SIG-M5 treated with dmso at 0.1 percent for 504 hours (cell line): ENCODE measurements at regions not wholly inside any gene's neighbourhood (a gene's known extent, or its start where the extent isn't known, plus 50 kb on each side); places are given as distances from the start of the nearest gene placed in this dataset.

Experiments
- DNase-seq: peaks from one replicate; lab custom pipeline; 2025; ENCODE audit not compliant: unreplicated experiment; lab: John Stamatoyannopoulos, UW

DNA sequence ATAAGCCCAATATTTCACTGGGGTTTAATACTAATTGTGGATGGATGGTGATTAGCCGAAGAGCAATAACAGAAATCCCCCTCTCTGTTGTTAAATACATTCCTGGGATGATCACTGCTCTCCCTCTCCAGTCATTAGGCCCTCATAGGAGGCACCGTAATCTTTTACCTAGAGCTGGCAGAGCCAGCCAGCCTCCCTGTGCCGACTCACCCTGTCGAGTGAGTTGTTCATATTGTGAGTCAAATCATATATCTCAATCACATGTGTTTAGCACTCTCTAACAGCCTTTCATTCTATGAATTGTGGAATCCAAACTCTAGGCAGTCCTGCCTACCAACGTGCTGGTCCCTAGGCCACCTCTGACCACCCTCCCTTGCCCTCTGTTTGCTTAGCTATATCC, 771.0 kb downstream of the IRX1 start:
- no peak for DNase-seq

DNA sequence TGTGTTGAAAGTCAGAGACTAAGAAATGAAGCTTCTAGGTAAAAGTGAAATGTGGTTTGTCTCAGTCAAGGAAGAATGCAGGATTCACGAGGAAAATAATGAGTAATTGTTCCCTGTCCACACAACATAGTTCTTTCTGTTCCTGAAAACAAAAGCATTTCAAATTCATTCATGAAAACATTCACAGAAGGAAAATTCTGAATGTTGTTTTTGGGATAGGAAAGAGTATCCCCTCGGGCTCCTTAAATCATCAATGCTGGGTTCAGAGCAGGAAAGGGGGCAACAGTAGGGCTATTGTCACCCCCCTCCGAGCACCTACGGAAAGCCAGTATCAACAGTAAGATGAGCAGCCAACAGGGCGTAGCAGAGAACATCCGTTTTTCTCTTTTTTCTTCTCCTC, 769.9 kb upstream of the ADAMTS16 start:
- no peak for DNase-seq

DNA sequence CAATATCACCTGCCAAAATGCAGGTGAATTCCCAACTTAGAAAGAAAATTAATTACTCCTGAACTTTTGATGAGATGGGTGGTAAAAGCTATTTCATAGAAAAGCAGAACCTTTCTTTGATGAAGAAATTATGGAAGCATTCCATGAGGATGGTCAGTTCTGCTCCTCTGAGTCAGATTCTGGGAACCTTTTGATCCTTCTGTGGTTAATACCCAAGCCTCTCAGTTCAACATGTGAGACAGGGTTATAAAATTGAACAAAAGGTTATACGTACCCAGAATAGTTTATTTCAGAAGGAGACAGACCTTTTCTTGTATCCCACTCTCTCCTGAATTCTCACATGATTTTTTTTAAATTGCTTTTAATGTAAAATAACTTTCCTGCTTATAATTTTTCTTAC, 767.6 kb upstream of the ADAMTS16 start:
- DNase-seq, result no peak

DNA sequence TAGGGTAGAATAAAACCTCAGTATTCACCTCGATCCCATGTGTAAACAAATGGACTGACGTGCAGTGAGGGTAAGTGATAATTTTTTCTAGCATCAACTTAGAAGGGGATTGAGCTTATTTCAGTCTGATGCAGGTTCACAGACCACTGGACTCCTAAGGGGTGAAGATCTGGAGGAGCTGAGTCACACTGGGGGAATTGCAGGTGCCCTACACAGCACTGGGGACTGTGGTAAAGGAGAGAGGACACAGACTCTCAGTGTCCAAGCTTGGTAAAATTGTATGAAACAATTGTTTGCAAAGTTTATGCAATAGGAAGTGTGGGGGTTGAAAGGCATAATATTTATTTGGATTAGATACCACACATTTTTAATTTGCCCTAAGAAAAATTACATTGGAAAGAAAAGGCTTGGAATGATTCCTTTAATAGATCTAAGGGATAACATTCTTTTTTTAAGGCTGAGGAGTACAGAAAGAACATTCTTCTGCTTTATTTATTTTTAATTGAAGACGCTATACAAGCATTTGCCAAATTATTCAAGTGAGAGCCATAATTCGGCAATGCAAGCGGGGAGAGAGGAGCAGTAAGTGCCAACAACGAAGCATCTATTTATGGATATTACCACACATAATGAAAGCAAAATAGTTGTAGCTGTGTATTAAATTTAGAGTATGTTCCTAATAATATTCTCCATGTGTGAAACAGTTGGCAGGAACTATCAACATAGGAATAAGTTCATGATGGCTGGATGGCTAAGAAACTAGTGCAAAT, 766.9 kb upstream of the ADAMTS16 start:
- no peak for DNase-seq

DNA sequence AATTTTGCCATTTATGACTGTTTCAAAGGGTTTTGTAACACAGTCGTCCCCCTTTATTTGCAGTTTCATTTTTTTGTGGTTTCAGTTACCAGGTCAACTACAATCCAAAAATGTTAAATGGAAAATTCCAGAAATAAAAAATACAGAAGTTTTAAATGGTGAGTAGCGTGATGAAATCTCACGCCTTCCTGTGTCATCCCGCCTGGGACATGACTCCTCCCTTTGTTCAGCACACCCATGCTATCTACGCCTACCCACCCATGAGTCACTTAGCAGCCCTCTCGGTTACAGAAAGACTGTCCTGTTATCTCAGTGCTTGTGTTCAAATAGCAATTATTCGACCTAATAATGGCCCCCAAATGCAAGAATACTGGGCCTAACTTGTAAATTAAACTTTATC, 765.3 kb upstream of the ADAMTS16 start:
- DNase-seq, result no peak

DNA sequence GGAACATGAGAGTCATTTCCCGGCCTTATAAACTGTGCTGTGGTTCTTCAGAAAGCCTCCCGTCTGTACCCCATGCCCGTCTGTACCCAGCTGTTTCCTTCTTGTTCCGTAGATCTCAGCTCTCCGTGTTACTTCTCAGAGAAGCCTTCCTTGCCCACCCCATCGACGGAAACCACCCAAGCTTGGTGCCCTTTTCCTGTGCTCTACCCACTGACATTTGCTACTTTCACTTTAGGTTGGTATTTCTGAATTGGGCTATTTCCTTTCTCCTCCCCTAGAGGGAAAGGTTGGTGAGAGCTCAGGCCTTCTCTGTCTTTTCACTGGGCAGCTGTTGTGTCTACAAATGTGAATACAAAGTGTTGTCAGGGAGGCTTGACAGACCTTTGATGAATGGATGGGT, 764.5 kb upstream of the ADAMTS16 start:
- DNase-seq, result no peak

DNA sequence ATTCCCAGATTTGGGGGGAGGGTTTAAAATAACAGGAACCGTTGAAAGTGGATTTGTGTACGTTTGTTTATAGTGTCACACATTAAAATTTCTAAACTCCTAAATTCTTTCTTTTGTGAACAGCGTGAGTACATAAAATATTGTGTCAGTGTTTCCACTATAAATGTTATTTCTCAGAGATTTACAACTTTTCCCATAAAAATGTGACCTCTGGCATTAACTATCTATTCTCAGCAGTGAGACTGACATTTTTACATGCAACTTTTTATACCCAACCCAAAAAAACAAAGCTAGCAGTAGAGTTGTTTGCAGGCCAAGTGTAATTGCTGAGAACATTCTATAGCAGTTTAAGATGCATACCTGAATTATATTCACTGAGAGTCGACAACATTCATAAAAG, 757.0 kb upstream of the ADAMTS16 start:
- no peak for DNase-seq

DNA sequence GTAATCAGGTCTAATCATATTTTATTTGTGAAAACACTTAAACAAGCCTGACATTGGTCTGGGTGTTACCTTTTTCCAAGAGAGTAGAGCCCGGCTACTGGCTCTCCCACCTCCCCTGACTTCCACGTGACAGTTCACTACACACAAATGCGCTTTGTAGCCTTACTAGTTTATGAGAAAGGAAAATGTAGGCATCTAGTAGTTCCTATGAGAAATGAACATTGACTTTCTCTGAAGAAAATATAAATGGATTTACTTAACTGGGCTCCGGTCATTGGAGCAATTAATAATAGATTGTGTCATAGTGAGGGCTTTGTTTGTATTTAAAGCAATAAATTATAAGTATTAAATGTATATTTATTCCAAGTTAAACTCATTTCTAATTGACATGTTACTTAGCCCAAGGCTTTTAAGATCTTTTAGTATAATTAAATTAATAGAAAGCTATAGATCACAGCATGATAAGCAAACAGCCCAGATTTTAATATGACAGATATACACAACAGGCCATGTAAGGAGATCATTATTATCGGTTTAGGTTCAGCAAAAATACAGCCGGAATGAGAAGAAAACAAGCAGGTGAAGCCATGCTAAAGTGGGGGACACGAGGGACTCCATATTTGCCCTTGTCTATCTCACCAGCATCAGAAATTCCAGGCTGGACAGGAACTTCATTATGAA, 756.5 kb upstream of the ADAMTS16 start:
- DNase-seq, result no peak

DNA sequence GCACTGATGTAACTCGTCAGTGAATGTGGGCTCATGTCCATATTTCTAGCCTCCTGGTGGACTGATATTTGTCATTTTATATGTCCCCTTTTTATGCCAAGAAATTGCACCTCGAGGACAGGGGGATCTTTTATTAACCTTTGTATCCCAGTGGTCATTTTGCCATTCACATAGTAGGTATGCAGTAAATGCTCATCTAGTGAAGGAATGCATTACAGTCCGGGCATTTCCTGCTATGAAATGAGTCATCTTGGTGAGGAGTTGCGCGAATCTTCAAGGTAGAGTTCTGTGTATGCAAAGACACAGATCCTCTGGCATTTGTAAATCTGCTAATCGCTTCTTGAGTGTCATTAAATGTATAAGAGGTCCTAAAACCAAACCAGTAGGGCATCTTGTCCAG, 755.5 kb upstream of the ADAMTS16 start:
- no peak for DNase-seq

DNA sequence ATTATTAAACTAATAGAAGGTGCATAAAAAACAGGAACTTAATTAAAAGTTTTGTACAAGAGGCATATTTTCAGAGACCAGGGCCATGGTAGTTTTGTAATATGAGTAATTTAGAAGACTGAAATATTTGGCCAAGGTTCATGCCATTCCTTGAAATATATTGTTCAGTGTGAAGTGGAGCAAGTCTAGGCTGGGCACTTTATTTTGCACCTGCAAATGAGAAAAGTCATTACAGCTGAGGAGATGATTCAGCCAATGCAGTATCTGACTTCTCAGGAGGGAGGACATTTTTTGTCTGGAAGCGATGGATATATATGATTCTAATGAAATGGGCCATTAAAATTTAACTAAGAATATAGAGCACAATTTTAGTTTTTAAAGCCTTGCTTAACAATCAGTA, 754.0 kb upstream of the ADAMTS16 start:
- no peak for DNase-seq

DNA sequence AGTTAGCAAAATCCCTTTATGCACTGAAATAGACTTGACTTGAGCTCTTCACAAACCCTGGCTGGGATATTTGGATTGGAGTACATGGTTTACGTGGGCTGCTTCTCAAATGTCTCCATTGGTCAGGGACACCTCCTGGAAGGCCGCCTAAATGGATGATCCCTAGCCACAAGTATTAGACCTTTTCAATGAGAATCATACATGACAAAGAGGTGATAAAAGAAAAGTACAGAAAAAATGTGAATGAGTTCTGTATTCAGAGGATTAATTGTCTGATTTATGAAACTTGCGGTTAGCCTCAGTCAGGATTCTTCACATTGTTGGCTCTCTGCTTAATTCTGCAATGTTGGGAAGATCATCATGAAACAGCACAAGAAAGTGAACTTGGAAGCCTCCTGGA, 752.8 kb upstream of the ADAMTS16 start:
- no peak for DNase-seq

DNA sequence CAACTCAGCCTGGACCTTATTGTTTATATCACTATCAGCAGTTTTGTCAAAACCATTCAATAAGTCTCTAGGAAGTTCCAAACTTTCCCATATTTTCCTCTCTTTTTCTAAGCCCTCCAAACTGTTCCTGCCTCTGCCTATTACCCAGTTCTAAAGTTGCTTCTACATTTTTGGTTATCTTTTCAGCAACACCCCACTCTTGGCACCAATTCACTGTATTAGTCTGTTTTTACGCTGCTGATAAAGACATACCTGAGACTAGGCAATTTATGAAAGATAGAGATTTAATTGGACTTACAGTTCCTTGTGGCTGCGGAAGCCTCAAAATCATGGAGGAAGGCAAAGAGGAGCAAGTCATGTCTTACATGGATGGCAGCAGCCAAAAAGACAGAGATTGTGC, 744.4 kb upstream of the ADAMTS16 start:
- DNase-seq, result no peak

DNA sequence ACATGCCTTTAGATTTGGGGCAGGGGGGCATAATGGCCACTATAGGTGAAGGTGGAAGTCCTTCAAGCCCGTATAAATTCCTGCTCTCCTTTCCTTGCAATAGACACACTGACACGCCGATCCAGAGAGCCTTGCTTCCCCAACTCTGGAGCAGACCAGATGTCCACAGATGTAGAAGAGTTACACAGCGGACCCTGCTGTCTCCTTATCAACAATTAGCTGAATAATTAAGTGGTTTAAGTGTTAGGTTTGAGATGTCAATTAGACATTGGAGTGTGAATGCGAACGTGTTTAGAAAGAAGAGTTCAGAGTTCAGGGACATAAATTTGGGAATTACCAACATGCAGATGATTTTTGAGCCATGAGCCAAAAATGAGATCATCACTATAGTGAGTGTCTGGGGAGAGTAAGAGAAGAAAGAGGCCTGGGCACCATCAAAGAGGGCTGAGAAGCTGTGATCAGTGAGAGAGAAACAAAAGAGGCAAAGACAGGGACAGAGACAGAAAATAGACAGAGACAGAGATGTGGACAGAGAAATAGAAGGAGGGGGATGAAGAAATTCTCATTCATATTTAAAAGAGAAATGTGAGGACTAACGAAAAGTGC, 734.4 kb upstream of the ADAMTS16 start:
- DNase-seq, result no peak

DNA sequence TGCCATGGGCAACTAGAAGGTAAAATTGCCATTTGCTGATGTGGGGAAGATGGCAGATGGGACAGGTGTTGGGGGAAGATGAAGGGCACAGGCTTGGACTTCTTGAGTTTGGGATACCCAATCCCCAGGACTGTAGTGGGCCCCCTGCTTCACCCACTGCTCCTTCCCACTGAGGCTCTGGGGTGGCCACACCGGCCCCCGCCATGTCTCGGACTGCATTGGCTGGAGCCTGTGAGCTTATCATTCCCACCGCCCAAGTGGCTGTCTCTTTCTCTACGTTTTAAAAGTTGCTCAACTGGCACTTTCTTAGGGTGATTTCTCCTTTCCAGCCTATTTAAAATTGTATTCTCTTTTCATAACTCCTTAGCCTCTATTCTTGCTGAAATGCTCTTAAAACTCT, 730.0 kb upstream of the ADAMTS16 start:
- no peak for DNase-seq

DNA sequence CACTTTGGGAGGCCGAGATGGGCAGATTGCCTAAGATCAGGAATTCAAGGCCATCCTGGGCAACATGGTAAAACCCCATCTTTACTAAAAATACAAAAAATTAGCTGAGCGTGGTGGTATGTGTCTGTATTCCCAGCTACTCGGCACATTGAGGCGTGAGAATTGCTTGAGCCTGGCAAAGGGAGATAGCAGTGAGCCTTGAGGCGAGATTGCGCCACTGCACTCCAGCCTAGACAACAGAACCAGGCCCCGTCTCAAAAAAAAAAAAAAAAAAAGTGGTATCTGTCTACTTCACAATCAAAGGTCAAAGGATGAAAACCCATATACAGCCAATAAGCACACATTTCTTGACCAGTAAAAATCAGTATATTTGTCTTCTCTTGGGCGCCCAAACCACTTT, 728.5 kb upstream of the ADAMTS16 start:
- DNase-seq, result no peak

DNA sequence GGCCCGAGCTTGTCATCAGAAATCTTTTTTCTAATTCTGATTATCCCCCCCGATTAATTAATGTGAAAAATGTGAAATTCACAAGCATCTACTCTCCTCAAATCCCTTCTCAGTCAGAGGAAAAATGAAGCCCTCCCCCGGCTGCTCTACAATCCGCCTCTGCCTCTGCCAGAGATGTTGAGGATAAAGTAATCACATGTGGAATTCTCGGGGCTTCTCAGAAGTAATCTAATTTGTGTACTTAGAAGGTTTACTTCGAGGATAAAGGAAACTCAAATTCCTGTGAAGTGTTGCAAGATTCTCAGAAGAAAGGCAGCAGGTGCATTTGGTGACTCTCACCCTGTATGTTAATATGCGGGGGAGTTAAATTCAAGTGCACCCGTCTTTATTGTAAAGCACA, 726.1 kb upstream of the ADAMTS16 start:
- DNase-seq, result no peak

DNA sequence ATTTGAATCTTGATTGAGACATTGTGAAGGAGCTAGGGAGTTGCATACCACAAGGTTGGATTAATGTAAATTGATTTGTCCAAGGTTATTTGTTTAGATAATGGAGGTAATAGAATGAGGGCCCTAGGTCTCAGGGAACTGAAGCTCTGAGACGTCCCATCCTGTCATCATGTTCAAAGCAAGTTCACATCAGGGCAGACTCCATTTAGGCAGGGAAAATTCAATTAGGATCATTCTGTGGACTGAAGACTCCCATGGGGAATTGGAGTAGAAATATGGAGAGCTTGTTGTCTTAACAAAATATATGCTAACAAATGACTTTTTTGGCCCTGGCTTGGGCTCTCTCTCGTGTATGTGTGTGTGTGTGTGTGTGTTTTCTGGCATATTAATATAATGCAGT, 722.0 kb upstream of the ADAMTS16 start:
- DNase-seq, result no peak

DNA sequence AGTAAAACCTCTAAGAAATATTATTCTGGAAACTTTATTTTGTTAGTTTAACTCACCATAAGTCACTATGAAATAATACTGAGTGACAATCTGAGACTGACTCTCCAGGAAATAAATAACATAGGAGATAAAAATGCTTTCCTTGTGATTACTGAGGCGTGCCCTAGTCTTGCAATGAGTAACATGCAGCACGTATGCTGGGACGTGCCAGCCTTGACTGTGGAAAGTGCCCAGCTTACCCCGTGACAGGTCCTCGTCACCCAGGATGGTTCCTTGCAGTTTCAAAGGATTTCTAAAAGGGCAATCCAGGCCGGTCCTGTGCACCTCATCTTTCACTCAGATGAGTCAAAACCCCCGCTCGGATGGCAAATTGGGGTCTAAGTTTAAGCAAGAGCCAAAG, 720.8 kb upstream of the ADAMTS16 start:
- DNase-seq, result no peak

DNA sequence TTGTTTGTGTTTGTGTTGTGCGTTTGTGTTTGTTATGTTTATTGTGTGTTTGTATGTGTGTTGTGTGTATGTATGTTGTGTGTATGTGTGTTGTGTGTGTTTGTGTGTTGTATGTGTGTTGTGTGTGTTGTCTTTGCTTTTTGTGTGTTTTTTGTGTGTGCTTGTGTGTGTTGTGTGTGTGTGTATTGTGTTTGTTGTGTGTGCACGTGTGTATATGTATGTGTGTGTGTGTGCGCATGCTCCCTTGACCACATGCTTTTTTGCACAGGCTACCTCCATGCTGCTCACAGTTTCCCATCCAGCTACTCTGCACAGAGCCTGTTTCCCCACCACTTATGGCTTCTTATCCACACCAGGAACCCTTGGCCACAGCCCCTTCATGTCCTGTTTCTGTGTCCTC, 720.0 kb upstream of the ADAMTS16 start:
- no peak for DNase-seq

DNA sequence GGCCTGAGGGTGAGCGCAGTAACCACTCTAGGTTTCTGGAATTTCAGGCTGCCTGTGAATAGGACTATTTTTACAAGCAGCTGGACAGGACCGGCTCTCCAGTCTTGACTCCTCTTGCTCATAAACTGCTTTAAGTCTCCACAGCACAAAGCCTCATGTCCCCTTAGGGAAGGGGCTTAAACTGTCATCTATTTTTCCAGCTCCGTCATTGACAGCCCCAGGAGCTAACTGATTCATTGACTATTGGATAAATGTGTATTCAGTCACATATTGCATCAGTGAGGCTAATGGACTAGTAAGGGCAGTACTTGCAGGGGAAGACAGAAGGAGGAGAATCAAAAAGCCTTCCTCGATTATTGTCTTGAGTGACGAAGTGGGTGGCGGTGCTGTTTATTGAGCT, 719.4 kb upstream of the ADAMTS16 start:
- no peak for DNase-seq

DNA sequence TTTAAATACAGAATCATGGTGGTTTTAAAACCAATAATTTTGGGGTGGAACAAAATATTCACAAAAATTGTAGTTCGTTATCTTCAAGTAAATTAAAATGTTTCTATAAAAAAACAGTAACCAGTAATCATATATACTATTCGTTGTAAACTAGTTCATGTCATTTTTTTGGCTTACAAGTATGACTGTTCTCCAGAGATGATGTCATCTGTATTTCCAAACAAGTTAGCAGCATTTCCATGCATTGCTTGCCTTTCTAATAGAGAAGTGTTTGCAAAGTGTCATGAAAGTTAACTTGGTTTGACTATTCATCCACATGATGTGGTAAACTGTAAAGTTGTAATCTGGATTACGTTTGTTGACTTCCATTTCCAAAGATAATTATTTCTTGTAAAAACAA, 717.9 kb upstream of the ADAMTS16 start:
- no peak for DNase-seq

DNA sequence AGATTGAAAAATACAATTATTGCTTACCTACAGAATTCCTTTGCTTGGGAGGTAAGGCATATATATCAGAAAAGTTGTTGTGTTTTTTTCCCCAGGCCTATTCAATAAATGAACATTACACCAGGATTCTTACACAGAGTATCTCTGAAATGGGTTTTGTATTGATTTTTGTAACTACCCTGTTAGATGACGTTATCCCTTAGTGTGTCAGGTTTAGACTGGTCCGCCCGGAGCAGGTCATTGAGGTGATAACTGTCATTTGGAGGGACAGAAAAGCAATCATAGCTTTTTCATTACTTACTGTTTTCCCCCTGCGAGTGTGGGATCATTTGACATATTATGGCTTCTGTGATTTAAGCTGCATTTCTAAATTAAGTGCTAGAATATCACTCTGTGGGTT, 715.2 kb upstream of the ADAMTS16 start:
- no peak for DNase-seq

DNA sequence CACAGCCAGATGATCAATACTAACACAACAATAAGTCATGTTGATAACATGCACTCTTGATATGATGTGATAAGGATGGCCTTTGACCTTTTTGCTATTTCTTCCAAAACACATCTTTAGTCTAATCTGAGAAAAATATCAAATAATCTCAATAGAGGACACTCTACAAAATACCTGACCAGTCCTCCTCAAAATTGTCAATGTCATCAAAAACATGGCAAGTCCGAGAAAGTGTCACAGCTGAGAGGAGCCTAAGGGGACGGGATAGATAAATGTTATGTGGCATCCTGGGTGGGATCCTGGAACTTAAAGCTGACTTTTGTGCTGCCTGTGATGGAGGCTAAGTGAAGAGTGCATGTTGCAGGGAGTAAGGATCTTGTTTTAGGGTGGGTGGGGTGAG, 699.6 kb upstream of the ADAMTS16 start:
- DNase-seq, result no peak
